Daoy (cell line): ENCODE measurements at regions not wholly inside any gene's neighbourhood (a gene's known extent, or its start where the extent isn't known, plus 50 kb on each side); places are given as distances from the start of the nearest gene placed in this dataset.

Experiments
- DNase-seq: peaks from one replicate; pipeline ENCODE4 v3.0.0-alpha.2; 2015; ENCODE audit warnings: low read depth

DNA sequence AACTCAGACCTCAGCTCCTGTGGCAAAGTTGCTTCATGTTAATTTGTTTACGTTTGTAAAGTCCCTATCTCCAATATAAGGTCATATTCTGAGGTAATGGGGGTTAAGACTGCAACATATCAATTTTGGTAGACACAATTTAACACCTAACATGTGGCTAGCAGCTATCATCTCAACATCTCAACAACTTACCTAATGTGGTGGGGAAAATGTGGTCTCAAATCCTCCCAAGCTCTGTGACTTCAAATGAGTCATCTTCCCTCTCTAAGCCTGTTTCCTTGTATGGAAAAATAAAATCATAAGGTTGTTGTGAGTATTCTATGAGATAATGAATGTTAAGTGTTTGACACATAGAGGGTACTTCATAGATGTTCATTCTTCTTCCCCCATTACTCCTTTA, 443.3 kb downstream of the CDK5RAP2 start:
- no peak for DNase-seq

DNA sequence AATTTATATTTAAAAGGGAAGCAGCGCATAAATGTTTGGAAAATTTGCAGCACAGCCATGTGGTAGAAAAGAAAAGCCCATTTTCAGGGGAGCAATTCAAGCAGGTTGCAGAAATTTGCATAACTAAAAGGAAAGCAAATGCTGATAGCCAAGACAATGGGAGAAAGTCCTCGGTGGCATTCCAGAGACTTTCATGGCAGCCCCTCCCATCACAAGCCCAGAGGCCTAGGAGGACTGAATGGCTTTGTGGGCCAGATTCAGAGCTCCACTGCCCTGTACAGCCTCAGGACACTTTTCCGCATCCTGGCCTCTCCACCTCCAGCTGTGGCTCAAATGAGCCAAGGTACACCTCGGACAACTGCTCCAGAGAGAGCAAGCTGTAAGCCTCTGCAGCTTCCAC, 462.9 kb downstream of the CDK5RAP2 start:
- DNase-seq = no peak

DNA sequence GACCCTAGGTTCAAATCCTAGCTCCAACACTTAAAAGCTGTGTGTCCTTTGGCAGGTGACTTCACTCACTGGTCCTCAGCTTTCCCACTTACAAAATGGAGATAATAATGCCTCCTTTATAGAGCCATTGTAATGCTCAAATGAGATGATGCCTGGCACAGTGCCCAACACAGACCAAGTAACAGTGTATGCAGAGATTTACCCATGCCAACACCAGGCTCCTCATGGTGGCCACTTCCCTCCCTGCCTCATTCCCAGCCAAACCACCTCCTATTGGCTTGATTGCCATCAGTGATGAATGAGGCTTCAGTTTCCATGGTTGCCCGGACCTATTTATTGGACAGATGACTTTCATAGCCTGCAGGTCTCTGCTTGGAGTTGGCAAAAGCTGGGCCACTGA, 469.4 kb downstream of the CDK5RAP2 start:
- no peak for DNase-seq

DNA sequence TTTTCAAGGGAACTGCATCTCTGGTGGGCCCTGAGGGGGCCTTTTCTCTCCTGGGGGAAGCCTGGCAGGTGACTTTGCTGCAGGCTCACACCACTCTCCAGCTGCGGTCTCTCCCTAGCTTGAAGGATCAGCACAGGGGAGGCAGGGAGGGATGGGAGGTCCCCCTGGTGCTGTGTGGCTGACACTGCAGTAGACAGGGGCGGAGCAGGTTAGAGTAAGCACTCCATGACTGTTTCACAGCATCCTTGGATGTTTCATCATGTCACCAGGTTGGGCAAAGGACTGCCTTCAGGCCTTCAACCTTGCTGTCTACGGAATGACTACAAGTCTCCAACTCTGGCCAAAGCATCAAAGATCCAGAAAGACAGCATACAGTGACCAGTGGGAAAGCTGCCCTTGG, 470.7 kb downstream of the CDK5RAP2 start:
- no peak for DNase-seq

DNA sequence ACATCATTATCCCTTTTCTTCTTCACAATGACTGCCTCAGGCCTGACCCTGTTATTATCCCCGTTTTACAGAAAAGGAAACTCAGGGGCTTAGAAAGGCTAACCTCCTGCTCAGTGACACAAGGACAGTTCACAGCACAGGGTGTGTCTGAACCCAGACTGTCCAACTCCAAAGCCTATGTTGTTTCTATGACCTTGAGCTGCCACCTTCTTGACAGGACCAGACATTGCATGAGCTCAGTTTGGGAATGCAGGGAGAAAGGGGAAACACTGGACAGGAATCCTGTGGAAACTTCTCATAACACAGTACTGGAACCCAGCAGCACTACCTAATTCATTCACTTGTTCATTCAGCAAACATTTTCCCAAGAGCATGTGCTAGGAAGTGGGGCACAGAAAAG, 472.8 kb downstream of the CDK5RAP2 start:
- DNase-seq = no peak

DNA sequence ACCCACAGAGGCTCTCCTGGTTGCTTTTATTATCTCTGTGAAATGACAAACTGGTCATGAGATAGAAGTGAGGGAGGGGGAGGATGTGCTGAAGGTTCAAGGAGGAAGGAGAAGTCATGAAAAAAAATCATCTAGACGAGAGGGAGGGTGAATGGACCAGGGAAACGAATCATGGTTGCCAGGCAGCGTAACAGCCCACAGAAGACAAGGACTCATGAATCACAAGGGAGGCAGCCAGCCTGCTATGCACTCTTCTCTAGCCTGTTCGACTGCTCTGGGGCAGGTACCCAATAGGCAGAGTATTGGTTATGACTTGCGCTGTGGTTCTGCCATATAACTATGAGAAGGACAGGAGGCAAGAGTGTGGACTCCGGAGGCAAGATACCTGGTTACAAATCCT, 475.2 kb downstream of the CDK5RAP2 start:
- DNase-seq = no peak

DNA sequence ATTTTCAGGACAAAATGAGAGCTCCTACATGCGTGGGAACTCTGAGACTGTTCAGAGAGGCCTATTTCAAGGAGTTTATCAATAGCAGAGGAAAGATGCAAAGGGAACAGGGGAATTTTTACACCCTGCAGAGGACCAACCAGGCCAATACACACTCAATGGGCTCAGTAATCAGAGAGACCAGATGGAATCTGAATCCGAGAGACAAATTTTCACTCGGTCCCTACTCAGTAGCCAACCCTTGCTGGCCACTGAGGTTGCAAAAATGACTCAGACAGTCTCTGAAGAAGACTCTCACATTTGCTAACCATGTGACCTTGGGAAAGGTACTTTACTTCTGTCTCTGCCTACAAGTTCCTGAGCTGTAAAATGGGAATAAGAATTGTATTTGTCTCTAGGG, 479.4 kb downstream of the CDK5RAP2 start:
- DNase-seq = no peak

DNA sequence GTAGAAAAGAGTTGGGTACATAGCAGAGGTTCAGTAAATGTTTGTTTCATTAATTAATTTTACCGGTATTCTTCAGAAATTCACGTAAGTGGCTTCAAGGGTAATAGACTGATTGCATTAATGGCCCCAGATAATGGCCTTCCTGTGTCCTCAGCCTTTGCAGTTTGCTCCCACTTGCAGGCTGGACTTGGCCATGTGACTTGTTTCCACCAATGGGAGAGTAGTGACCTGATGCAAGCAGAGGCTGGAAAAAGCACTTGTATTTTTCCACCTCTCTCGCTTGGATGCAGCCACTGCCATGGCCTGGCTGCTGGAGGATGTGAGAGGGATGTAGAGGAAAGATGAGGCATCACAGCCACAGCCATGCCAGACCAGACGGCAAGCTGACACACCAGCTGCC, 480.9 kb downstream of the CDK5RAP2 start:
- DNase-seq = no peak

DNA sequence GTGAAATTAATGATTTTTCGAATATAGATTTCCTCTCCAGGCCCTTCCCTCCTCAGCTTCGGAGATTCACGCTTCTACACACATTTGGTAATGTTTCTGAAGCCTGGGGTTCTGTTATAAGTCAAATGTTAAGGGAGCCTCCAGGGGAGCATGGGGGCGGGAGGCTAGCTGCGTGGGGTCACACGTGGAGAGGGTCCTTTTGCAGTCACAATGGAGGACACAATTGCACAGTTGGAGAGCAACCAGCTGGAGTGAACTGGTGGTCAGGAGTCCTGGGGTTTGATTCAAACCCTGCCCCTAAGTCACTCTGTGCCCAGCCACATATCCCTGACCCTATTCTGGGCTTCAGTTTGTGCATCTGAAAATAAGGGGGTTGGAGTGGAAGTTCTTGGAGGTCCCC, 481.4 kb downstream of the CDK5RAP2 start:
- DNase-seq = no peak

DNA sequence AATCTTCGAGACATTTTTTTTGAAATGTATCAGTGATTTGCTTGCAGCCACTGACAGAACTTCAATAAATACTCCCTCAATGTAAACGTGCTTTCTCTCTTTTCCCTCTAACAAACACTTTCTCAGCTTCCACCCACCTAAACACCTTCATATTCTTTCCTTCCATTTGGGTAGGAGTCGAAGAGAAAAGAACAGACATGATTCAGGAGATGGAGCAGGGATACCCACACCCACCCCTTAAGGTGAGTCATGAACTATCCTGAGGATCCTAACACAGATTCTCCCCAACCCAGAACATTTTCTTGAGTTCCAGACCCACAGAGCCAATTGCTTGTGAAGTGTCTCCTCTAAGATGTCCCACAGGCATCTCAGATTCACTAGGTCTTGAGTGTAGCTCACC, 488.8 kb downstream of the CDK5RAP2 start:
- no peak for DNase-seq

DNA sequence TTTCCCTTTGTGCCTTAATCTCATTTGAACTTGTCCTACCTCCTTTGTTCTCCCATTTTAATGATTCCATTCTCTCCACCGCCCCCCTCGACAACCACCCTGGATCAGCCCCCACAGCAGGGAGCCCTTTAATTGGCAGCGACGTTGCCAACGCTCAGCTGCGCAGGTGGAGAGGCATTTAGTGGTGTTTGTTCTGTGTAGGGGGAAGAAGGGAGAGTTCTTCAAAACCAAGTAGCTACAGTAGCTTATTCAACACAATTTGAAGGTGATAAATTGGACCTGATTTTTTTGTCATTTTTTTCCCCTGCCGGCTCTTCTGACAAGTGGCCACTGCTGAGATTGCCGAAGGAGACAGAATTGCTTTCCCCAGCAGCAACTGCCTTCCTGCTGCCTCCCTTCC, 499.1 kb downstream of the CDK5RAP2 start:
- DNase-seq = no peak

DNA sequence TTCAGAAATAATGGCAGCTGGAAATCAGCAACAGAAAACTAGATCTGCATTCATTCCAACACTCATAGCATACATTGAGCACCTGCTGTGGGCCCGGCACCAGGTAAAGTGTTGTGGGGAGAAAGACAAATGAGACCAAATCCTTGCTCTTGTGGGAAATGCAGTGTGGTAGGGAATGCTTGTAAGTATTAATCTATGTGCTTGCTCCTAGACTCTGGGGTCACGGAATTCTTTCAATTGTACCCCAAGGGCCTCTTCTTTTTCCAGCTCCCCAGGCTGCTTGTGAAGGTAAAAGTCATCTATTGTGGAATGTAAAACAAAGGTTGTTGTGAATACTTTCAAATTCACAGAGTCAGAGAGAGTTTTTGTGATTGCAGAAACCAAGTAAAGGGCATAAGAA, 501.9 kb downstream of the CDK5RAP2 start:
- DNase-seq = no peak

DNA sequence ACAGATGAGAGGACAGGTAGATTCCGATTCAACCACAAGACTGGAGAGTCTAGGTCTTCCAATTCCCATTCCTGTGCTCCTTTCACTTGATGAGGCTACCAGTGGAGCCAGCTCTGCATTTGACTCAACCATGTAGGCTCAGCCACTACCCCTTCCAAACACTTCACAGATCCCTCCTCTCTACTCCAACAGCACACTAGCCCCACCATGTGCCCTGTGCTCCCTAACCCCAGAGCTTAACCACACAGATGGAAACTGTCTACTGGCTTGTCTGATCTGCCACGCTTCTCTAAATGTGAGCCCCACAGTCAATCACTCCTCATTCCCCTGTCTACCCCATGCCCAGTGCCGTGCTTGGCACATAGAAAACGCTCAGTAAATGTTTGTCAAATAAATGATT, 508.2 kb downstream of the CDK5RAP2 start:
- DNase-seq = no peak

DNA sequence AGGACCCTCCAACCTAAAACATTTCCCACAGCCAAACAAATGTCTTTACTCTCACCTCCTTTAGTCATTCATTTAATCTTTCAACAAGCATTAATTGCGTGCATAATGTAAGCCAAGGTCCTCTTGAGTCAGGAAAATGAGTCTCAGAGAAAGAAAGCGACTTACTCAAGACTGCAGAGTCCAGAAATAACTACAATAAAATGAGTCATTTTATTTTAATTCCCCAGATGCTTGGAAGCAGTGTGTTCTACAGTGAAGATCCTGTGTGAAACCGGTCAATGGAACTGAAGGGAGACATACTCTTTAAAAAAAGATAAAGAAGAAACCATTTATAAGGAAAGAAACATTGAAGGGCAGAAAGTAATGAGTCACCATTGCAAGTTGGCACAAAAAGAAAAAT, 513.7 kb downstream of the CDK5RAP2 start:
- no peak for DNase-seq

DNA sequence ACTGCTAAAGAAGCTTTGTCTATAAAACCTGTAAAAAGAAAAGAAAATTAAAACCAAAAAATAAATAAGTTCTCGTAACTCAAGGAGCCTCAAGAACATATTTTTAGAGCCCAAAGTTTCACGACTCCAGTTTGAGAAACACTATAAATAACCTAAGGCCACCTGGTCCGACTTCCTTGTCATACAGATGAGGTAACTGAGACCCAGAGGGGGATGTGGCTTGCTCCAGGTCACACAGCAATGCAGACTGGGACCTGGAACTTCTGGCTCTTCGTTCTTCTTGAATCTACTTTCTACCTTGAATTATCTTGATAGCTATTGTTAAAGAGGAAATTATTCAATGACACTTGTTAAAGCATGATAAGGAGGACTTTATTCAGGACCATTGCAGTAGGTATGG, 514.8 kb downstream of the CDK5RAP2 start:
- DNase-seq = no peak

DNA sequence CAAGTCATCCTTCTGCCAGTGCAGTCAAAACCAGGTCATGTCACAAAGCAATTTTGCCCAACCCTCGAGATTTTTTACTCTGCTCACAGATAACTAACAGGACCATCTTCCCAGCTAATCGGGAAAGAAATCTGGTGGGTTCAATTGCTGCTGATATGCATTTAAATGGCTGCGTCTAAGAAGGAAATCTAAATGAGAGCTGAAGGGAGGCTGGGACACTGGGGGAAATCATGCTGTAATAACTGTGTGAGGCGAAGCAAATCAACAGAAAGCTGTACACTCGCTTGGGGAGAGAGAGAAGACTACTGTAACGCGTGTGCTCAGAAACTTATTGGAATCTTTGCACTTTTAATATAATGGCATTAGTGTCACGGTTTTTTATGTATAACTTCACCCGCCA, 535.0 kb downstream of the CDK5RAP2 start:
- DNase-seq = no peak

DNA sequence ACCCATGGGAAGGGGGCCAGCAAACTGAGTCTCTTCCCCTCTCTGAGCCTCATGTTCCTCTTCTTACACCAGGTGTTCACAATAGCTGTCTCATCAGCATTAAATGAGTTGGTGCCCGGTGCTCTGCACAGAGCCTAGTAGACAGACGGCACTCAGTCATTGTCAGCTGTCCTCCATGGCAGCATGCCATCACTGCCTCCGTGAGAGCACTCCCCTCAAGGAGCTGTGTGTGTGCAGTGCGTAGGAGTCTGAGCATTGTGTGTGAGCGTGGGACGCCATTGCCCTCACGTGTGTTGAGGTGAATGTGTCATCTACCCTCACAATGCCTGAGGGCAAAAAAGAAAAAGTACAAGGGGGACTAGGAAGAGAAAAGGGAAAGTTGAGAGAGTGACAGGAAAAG, 536.5 kb downstream of the CDK5RAP2 start:
- no peak for DNase-seq

DNA sequence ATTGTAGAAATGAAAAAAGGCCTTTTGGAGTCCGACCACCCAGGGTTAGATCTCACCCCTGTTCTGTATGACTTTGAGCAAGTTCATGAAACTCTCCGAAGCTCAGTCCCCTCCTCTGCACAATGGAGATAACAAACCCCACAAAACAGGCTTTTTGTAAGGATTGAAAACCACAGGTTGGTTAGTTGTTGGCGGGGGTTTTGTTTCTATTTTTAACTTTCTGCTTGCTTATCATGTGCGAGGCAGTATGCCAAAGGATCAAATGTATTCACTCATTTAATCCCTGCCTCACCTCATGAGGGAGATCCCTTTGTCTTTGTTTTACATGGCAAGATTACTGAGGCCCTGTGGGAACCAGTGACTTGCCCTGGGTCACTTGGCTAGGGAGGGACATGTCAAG, 539.1 kb downstream of the CDK5RAP2 start:
- no peak for DNase-seq

DNA sequence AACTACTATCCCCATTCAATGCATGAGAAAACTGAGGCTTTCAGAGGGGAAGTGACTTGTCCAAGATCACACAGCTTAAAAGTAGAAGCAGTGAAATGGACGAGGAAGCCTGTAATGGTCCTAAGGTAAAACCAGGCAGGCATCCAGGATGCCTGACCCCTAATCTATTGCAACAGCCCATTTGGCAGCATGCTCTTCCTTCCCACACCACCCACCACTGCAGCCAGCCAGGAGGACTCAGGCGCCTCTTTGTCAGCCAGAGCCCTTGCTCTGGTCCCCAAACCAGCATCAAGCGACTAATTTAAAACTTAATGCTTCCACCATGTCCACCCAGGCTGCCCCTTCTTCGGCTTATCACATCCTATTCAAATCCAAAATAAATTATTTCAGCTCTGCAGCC, 541.6 kb downstream of the CDK5RAP2 start:
- no peak for DNase-seq

DNA sequence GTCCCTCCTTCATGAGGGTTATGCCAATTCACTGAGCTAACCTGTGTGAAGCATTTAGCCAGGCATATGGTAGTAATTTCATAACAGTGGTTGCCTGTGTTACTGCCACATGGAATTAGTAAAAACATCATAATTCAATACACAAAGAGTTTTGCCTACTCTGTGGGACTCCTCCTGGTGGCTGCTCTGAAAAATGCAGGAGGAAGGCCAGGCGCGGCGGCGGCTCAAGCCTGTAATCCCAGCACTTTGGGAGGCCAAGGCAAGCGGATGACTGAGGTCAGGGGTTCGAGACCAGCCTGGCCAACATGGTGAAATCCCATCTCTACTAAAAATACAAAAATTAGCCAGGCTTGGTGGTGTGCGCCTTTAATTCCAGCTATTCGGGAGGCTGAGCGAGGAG, 547.3 kb downstream of the CDK5RAP2 start:
- DNase-seq = no peak

DNA sequence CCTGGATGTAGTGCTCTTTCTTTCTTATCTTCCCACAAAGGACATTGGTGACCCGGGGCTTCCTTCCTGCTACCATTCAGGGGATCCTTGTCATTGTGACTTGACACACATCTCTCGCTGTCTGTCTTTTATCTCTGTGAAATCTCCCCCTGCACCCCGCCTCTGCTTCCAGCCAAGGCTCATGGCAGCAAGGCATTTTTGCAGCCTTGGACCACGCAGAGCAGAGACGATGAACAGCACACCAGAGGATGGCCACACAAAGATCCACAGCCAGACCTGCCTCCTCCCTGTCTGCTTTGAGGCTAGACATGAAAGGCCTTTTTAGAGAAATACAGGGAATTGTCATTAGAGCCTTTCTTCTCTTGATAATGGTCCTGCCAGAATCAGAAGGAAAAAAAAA, 549.1 kb downstream of the CDK5RAP2 start:
- DNase-seq = no peak

DNA sequence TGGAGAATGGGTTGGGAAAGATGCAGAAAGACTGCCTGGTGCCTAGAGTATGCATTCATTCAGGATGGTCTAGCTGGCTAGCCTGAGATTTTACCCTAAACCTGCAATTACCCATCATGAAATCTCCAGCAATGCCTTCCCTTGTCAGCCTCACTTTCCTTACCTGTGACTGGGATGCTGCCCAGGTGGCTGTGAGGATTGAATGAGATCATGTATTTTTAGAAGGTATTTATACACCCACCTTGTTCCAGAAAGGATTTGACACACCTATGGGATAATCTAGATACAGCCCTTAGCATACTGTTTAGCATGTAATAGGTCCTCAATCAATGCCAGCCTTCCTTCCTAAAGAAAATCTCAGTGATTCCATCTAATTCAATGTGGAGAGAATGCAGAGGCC, 561.4 kb downstream of the CDK5RAP2 start:
- no peak for DNase-seq

DNA sequence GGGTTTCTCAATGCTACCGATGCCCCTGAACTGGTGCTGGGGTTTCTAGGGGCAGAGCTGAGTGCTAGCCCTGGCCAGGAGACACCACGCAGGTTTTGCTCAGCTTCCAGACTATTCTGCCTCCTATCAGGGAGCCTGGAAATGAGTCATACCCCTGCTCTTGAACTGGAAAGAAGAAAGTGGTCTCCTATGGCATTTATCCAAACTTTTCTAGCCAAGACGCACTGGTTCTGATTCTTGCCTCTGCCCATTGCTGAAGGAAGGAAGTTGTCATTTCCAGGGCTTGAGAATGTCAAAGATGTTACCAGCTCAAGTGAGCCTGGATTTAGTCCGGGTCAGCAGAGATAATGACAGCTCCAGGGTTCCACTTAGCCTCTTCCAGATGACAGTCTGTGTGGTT, 561.9 kb downstream of the CDK5RAP2 start:
- no peak for DNase-seq

DNA sequence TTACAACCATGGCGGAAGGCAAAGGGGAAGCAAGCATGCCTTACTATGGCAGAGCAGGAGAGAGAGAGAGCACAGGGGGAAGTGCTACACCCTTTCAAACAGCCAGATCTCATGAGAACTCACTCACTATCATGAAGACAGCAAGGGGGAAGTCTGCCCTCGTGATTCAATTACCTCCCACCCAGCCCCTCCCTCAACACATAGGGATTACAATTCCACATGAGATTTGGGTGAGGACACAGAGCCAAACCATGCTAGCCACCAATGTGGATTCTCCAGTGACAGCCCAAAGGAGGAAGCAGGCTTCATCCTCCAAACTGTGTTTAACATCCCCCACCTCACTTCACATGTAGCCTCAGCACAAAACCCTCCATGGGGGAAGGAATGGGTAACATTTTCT, 563.7 kb downstream of the CDK5RAP2 start:
- DNase-seq = no peak

DNA sequence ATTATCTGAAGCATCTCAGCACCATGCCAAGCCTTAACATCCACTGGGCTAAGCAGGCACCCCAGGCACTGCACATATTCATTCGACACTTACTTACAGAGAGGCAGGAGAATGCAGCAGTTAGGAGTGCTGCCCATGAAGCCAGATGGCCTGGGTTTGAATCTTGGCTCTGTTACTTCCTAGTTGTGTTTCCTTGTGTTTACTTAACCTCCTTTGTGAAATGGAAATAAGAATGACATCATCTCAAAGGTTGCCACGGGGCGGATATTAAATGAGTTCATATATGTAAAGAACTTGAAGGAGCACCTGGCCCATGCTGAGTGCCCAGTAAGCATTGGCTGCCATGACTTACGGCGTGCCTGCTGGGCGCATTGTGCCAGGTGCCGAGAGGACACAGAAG, 565.2 kb downstream of the CDK5RAP2 start:
- no peak for DNase-seq
